ENCODE measurements at regions not wholly inside any gene's neighbourhood (a gene's known extent, or its start where the extent isn't known, plus 50 kb on each side); places are given as distances from the start of the nearest gene placed in this dataset.

GRCh38 chr5:27944471-27944870 is 906.1 kb upstream of the CDH9 start:
- Histone ChIP-seq H3K4ac (ENCODE audit: low read depth, low read length) (no peak overlapping the region), H2AK5ac (ENCODE audit: insufficient read length, low read length) (no peak overlapping the region), H3K9ac (ENCODE audit: extremely low read depth, insufficient read length, low read length) (no peak overlapping the region), H2BK120ac (ENCODE audit: low read depth, low read length, poor library complexity, severe bottlenecking) (no peak overlapping the region), H4K91ac (ENCODE audit: insufficient read length, low read depth, low read length) (no peak overlapping the region), H3K23me2 (ENCODE audit: insufficient read length, low read depth, low read length, poor library complexity, severe bottlenecking) (no peaks in the 10 kb centered on the region), H3K18ac (ENCODE audit: insufficient read length, low read depth, low read length) (no peak overlapping the region), H3K27ac (ENCODE audit: insufficient read length, low read depth, low read length) (no peak overlapping the region), H3K23ac (ENCODE audit: insufficient read length, low read depth, low read length) (no peak overlapping the region), H2AFZ (ENCODE audit: low read length) (no peak overlapping the region), H3K4me2 (ENCODE audit: insufficient read depth, insufficient read length, low read length) (no peak overlapping the region), H3K14ac (ENCODE audit: insufficient read depth, low read length) (no peak overlapping the region), H3K56ac (ENCODE audit: insufficient read length, low read depth, low read length) (no peak overlapping the region), H4K8ac (replicated peaks; ENCODE audit: insufficient read length, low read depth, low read length) (no peak overlapping the region), H2BK15ac (ENCODE audit: low read depth, low read length) (no peak overlapping the region), H4K20me1 (ENCODE audit: control insufficient read depth, insufficient read depth, insufficient read length) (no peaks in the 10 kb centered on the region), H2BK5ac (ENCODE audit: insufficient read length, low read length) (no peak overlapping the region), H3K4me1 (ENCODE audit: insufficient read depth, low read length) (no peaks in the 10 kb centered on the region), H3T11ph (ENCODE audit: low read length) (no peak overlapping the region), H3K9me3 (ENCODE audit: control insufficient read depth, low read depth, low read length) (no peaks in the 10 kb centered on the region), H3K79me2 (ENCODE audit: insufficient read depth, low read length) (no peaks in the 10 kb centered on the region), H2BK20ac (ENCODE audit: low read depth, low read length, poor library complexity, severe bottlenecking) (no peak overlapping the region), H2BK12ac (ENCODE audit: insufficient read length, low read depth, low read length) (no peak overlapping the region), H3K27me3 (ENCODE audit: insufficient read depth, low read length) (no peaks in the 10 kb centered on the region), H3K79me1 (ENCODE audit: insufficient read depth, low read depth, low read length, poor library complexity, severe bottlenecking) (no peaks in the 10 kb centered on the region), H4K5ac (ENCODE audit: insufficient read length, low read depth, low read length) (no peak overlapping the region)
- Mint-ChIP-seq H3K4me3 (no peak overlapping the region), H3K36me3 (ENCODE audit: insufficient read depth in 1 of 3, low read depth in 3 of 3) (no peaks in the 10 kb centered on the region), H3K27me3 (ENCODE audit: low read depth) (no peaks in the 10 kb centered on the region), H3K9me3 (no peaks in the 10 kb centered on the region), H3K4me1 (no peaks in the 10 kb centered on the region), H3K27ac (no peak overlapping the region)
- DNase-seq: no peak
- TF ChIP-seq, protein P1, sequence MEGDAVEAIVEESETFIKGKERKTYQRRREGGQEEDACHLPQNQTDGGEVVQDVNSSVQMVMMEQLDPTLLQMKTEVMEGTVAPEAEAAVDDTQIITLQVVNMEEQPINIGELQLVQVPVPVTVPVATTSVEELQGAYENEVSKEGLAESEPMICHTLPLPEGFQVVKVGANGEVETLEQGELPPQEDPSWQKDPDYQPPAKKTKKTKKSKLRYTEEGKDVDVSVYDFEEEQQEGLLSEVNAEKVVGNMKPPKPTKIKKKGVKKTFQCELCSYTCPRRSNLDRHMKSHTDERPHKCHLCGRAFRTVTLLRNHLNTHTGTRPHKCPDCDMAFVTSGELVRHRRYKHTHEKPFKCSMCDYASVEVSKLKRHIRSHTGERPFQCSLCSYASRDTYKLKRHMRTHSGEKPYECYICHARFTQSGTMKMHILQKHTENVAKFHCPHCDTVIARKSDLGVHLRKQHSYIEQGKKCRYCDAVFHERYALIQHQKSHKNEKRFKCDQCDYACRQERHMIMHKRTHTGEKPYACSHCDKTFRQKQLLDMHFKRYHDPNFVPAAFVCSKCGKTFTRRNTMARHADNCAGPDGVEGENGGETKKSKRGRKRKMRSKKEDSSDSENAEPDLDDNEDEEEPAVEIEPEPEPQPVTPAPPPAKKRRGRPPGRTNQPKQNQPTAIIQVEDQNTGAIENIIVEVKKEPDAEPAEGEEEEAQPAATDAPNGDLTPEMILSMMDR (conservative IDR thresholded peaks at IDR 0.05): no peak
- WGBS (ENCODE audit: extremely low coverage, insufficient read length, low lambda C conversion rate): no CpG with 5 or more reads among the region's 3 CpGs

Data from H9 (cell line).